Thyroid gland (tissue), 4 donors: ENCODE measurements at regions not wholly inside any gene's neighbourhood (a gene's known extent, or its start where the extent isn't known, plus 50 kb on each side); places are given as distances from the start of the nearest gene placed in this dataset.

Experiments
- CTCF ChIP-seq, 6 experiments: fragments of 200-600 bp in 3 of 6; fragments of 450-650 bp in 3 of 6; sonication (generic) in 3 of 6; IDR thresholded peaks; one replicate each; pipeline ENCODE4 v1.5.1; 2016 to 2019; ENCODE audit warnings: antibody characterized with exemption in 6 of 6, mild to moderate bottlenecking in 2 of 6, inconsistent platforms in 1 of 6, moderate library complexity in 1 of 6
- POLR2A ChIP-seq, 2 donors: fragments of 450-650 bp; IDR thresholded peaks; one replicate each; pipeline ENCODE4 v1.6.1; 2017; ENCODE audit warnings: antibody characterized with exemption in 2 of 2, mild to moderate bottlenecking in 2 of 2, moderate library complexity in 1 of 2

- TF ChIP-seq CTCF (IDR thresholded peaks at IDR 0.05) (no peak), POLR2A (IDR thresholded peaks at IDR 0.05) (no peak)
These were observed 326.0 kb downstream of the GABRG2 start for GRCh38 chr5:162393534-162393933.
